Spleen (tissue), 11 donors: ENCODE measurements at regions not wholly inside any gene's neighbourhood (a gene's known extent, or its start where the extent isn't known, plus 50 kb on each side); places are given as distances from the start of the nearest gene placed in this dataset.

ENCODE experiments used
- DNase-seq: peaks from one replicate; pipeline ENCODE4 v3.0.0-alpha.2; 2020
- H3K27ac ChIP-seq, 8 donors: fragments of 200-600 bp; sonication (generic) in 7 of 8; 1 replicate in 4 of 8; 2 replicates in 4 of 8; pipeline versions ENCODE4 v1.5.0 to v1.8.0; 2016 to 2021; ENCODE audit warnings: inconsistent platforms in 4 of 8, mild to moderate bottlenecking in 4 of 8, moderate library complexity in 1 of 8
- H3K27me3 ChIP-seq, 7 donors: fragments of 200-600 bp; sonication (generic) in 6 of 7; replicated peaks in 1 of 7; 1 replicate in 4 of 7; 2 replicates in 3 of 7; pipeline versions ENCODE4 v1.5.0 to v1.8.0; 2016 to 2021; ENCODE audit warnings: inconsistent platforms in 3 of 7, mild to moderate bottlenecking in 1 of 7
- H3K36me3 ChIP-seq, 6 donors: fragments of 200-600 bp; sonication (generic) in 5 of 6; 1 replicate in 4 of 6; 2 replicates in 2 of 6; pipeline versions ENCODE4 v1.5.0 to v1.8.0; 2016 to 2021; ENCODE audit warnings: inconsistent platforms in 2 of 6
- H3K4me1 ChIP-seq, 6 donors: fragments of 200-600 bp; sonication (generic) in 5 of 6; 1 replicate in 3 of 6; 2 replicates in 3 of 6; pipeline versions ENCODE4 v1.5.0 to v1.8.0; 2016 to 2021; ENCODE audit warnings: inconsistent platforms in 3 of 6
- H3K4me3 ChIP-seq, 8 donors: fragments of 200-600 bp; sonication (generic) in 7 of 8; 1 replicate in 4 of 8; 2 replicates in 4 of 8; pipeline versions ENCODE4 v1.5.0 to v1.8.0; 2016 to 2021; ENCODE audit warnings: inconsistent platforms in 4 of 8, mild to moderate bottlenecking in 4 of 8, moderate library complexity in 2 of 8
- H3K9me3 ChIP-seq, 8 donors: fragments of 200-600 bp; sonication (generic) in 7 of 8; 1 replicate in 4 of 8; 2 replicates in 4 of 8; pipeline versions ENCODE4 v1.5.0 to v1.8.0; 2016 to 2021; ENCODE audit warnings: inconsistent platforms in 4 of 8
- POLR2A ChIP-seq, 3 donors: fragments of 450-650 bp; IDR thresholded peaks; one replicate each; pipeline ENCODE4 v1.5.1; 2017; ENCODE audit warnings: antibody characterized with exemption in 3 of 3, mild to moderate bottlenecking in 1 of 3
- POLR2AphosphoS5 ChIP-seq, 3 donors: sonication (generic); formaldehyde crosslinking; IDR thresholded peaks; one replicate each; pipeline ENCODE4 v1.5.1; 2017; ENCODE audit warnings: antibody characterized with exemption in 3 of 3
- WGBS, 5 donors: extraction: QIAGEN DNeasy Blood & Tissue Kit in 3 of 5; methylation state at CpG; one replicate each; pipeline versions ENCODE4 v1.1.5 to v1.1.7; 2013 to 2018; 5-methylcytosine and 5-hydroxymethylcytosine counted together
- intact Hi-C: fragments of 100-400 bp; cut with DNase I; formaldehyde crosslinking; loops from one replicate; pipeline ENCODE4 v1.15.0; 2023; ENCODE audit warnings: low total_unique reads
- TF ChIP-seq, protein P1 (sequence below), 11 experiments: fragments of 200-600 bp in 7 of 11; fragments of 450-650 bp in 4 of 11; sonication (generic) in 4 of 11; IDR thresholded peaks in 8 of 11; conservative IDR thresholded peaks in 3 of 11; 1 replicate in 7 of 11; 2 replicates in 4 of 11; pipeline versions ENCODE4 v1.4.0 to v1.8.0; 2016 to 2021; ENCODE audit warnings: antibody characterized with exemption in 11 of 11, inconsistent platforms in 4 of 11, mild to moderate bottlenecking in 1 of 11
- donor health status: healthy with polysubstance abuse.
- donor health status: DM: no; HTN: no; CAD: no; lungs with moderate emphysema.
- donor health status: DM: no; HTN: no; CAD: no.
- donor health status: Bipolar disorder and iron deficiency.
- donor health status: healthy.
- donor health status: DM: no; HTN: no; CAD: no.
- donor health status: DM: yes; HTN: yes; CAD: no.

DNA sequence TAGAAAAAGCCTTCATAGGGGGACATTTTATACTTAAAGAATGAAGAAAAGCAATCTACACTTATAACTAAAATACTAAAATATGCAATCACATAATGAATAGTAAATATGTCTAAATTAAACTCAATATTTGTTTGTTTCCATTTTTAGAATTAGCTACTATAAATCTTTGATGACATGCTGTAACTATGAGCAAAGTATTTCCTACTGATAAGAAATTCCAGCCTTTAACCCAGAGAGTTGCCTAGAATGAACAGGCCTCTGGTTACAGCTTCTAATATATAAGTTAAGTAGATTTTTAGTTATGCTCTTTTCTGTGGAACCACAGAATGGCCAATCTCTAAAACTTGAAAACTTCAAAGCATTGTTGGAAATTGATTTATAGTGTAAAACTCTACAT is 1465.6 kb upstream of the ZEB2 start:
- no peak overlapping the region for H3K4me3 ChIP-seq
- no peaks in the 10 kb centered on the region for H3K36me3 ChIP-seq
- intact Hi-C loops, result no loop called here
- H3K4me1 ChIP-seq, result no peaks in the 10 kb centered on the region
- no peaks in the 10 kb centered on the region for H3K9me3 ChIP-seq
- H3K27me3 ChIP-seq, result no peaks in the 10 kb centered on the region
- DNase-seq, result no peak
- no peak for TF ChIP-seq POLR2A (IDR thresholded peaks at IDR 0.05)
- TF ChIP-seq, protein P1, sequence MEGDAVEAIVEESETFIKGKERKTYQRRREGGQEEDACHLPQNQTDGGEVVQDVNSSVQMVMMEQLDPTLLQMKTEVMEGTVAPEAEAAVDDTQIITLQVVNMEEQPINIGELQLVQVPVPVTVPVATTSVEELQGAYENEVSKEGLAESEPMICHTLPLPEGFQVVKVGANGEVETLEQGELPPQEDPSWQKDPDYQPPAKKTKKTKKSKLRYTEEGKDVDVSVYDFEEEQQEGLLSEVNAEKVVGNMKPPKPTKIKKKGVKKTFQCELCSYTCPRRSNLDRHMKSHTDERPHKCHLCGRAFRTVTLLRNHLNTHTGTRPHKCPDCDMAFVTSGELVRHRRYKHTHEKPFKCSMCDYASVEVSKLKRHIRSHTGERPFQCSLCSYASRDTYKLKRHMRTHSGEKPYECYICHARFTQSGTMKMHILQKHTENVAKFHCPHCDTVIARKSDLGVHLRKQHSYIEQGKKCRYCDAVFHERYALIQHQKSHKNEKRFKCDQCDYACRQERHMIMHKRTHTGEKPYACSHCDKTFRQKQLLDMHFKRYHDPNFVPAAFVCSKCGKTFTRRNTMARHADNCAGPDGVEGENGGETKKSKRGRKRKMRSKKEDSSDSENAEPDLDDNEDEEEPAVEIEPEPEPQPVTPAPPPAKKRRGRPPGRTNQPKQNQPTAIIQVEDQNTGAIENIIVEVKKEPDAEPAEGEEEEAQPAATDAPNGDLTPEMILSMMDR (IDR thresholded peaks at IDR 0.05 in 8 of 11, conservative IDR thresholded peaks at IDR 0.05 in 3 of 11), result no peak
- H3K27ac ChIP-seq, result no peak overlapping the region

- Histone ChIP-seq H3K27ac (no peak overlapping the region), H3K36me3 (no peaks in the 10 kb centered on the region), H3K9me3 (no peaks in the 10 kb centered on the region), H3K27me3 (no peaks in the 10 kb centered on the region), H3K4me3 (no peak overlapping the region), H3K4me1 (no peaks in the 10 kb centered on the region)
- TF ChIP-seq POLR2AphosphoS5 (IDR thresholded peaks at IDR 0.05) (no peak), POLR2A (IDR thresholded peaks at IDR 0.05) (no peak)
- TF ChIP-seq, protein P1 (IDR thresholded peaks at IDR 0.05 in 8 of 11, conservative IDR thresholded peaks at IDR 0.05 in 3 of 11), result no peak
- intact Hi-C loops, result no loop called here
- 49 to 55% (median 51%) methylated on average over 2 of the region's 2 CpGs for WGBS, 5 donors
- no peak for DNase-seq
These were observed 1464.7 kb upstream of the ZEB2 start for GRCh38 chr2:145984580-145984979.

GRCh38 chr2:145980318-145980717 is 1460.4 kb upstream of the ZEB2 start:
- 86 to 95% (median 91%) methylated on average over 2 of the region's 2 CpGs for WGBS, 5 donors
- intact Hi-C loops, result no loop called here
- no peaks in the 10 kb centered on the region for H3K27me3 ChIP-seq
- no peak for DNase-seq
- TF ChIP-seq POLR2AphosphoS5 (IDR thresholded peaks at IDR 0.05) (no peak), POLR2A (IDR thresholded peaks at IDR 0.05) (no peak)
- TF ChIP-seq, protein P1 (IDR thresholded peaks at IDR 0.05 in 8 of 11, conservative IDR thresholded peaks at IDR 0.05 in 3 of 11), result no peak
- H3K4me1 ChIP-seq, result no peaks in the 10 kb centered on the region
- H3K4me3 ChIP-seq, result no peak overlapping the region
- H3K36me3 ChIP-seq, result no peaks in the 10 kb centered on the region
- no peaks in the 10 kb centered on the region for H3K9me3 ChIP-seq
- no peak overlapping the region for H3K27ac ChIP-seq

DNA sequence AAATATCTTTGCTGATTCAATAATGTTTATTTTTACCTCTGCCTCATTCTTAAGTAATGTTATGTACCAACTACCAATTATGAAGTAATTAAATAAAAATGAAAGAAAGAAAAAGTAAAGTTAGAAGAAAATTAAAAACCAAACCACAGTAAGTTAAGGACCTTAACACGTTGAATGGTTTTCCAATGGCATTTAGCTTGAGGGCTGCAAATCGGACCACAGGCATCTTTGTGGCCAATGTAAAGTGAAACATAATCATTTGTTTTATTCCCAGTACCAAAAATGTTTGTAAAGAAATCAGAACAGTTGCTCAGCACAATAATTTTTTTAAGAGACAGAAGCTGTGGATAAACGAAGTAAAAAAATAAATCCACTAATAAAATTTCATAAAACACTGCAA is 1455.5 kb upstream of the ZEB2 start:
- H3K4me1 ChIP-seq, result no peaks in the 10 kb centered on the region
- WGBS, 5 donors, result 48 to 55% (median 51%) methylated on average over 3 of the region's 3 CpGs
- no peaks in the 10 kb centered on the region for H3K27me3 ChIP-seq
- DNase-seq, result no peak
- H3K4me3 ChIP-seq, result no peak overlapping the region
- no peaks in the 10 kb centered on the region for H3K9me3 ChIP-seq
- H3K27ac ChIP-seq, result no peak overlapping the region
- TF ChIP-seq, protein P1 (IDR thresholded peaks at IDR 0.05 in 8 of 11, conservative IDR thresholded peaks at IDR 0.05 in 3 of 11), result no peak
- TF ChIP-seq POLR2A (IDR thresholded peaks at IDR 0.05), result no peak
- no peak for TF ChIP-seq POLR2AphosphoS5 (IDR thresholded peaks at IDR 0.05)
- H3K36me3 ChIP-seq, result no peaks in the 10 kb centered on the region
- intact Hi-C loops, result no loop called here
